ENCODE measurements at regions not wholly inside any gene's neighbourhood (a gene's known extent, or its start where the extent isn't known, plus 50 kb on each side); places are given as distances from the start of the nearest gene placed in this dataset.
"Not testable (repeated sequence)": the region's sequence is repeated elsewhere in the genome, so short reads cannot be mapped to it uniquely, and the experiment has no call there.

- no peak overlapping the region for H3K4me3 Mint-ChIP-seq
Observed at GRCh38 chr6:140537834-140538705, 1163.6 kb upstream of the CITED2 start.

GRCh38 chr6:140537211-140537610 lies 1162.8 kb upstream of the CITED2 start:
- ChIA-PET POLR2A (no interaction called here), CTCF (no interaction called here)
- H3K9me3 Mint-ChIP-seq = peaks cover 6% of the 10 kb centered on the region
- intact Hi-C loops (cut with micrococcal nuclease) = no loop called here
- H3K27ac Mint-ChIP-seq = no peak overlapping the region
- H3K4me1 Mint-ChIP-seq (ENCODE audit: low read depth) = no peaks in the 10 kb centered on the region
- H3K36me3 Mint-ChIP-seq = no peaks in the 10 kb centered on the region
- DNase-seq = no peak
- H3K4me3 Mint-ChIP-seq = no peak overlapping the region
- peaks cover 1% of the 10 kb centered on the region for H3K27me3 Mint-ChIP-seq

More at GRCh38 chr6:140537834-140538705, 1163.6 kb upstream of the CITED2 start:
- DNase-seq = no peak
- no peak overlapping the region for H3K27ac Mint-ChIP-seq
- peaks cover 6% of the 10 kb centered on the region for H3K9me3 Mint-ChIP-seq
- H3K4me1 Mint-ChIP-seq (ENCODE audit: low read depth) = no peaks in the 10 kb centered on the region
- ChIA-PET CTCF (interaction anchor here (1.2 kb wide), 1 partner anchor 29 kb away, joined by 3 read pairs; no protein-coding TSS in a partner anchor), POLR2A (no interaction called here)
- peaks cover 1% of the 10 kb centered on the region for H3K27me3 Mint-ChIP-seq
- H3K36me3 Mint-ChIP-seq = no peaks in the 10 kb centered on the region
- intact Hi-C loops (cut with micrococcal nuclease) = no loop called here

GRCh38 chr6:140535511-140535910 lies 1161.1 kb upstream of the CITED2 start:
- intact Hi-C loops (cut with micrococcal nuclease) = no loop called here
- DNase-seq = no peak
- ChIA-PET CTCF (no interaction called here), POLR2A (no interaction called here)
- peaks cover 6% of the 10 kb centered on the region for H3K9me3 Mint-ChIP-seq
- H3K36me3 Mint-ChIP-seq = peaks cover 1% of the 10 kb centered on the region
- peaks cover 5% of the 10 kb centered on the region for H3K27me3 Mint-ChIP-seq
- H3K27ac Mint-ChIP-seq = no peak overlapping the region
- no peaks in the 10 kb centered on the region for H3K4me1 Mint-ChIP-seq (ENCODE audit: low read depth)
- no peak overlapping the region for H3K4me3 Mint-ChIP-seq

- Mint-ChIP-seq H3K27me3 (peaks cover 9% of the 10 kb centered on the region), H3K4me3 (no peak overlapping the region), H3K9me3 (peaks cover 6% of the 10 kb centered on the region), H3K4me1 (ENCODE audit: low read depth) (no peaks in the 10 kb centered on the region), H3K36me3 (peaks cover 1% of the 10 kb centered on the region), H3K27ac (no peak overlapping the region)
- ChIA-PET POLR2A (no interaction called here), CTCF (no interaction called here)
- DNase-seq = no peak
- intact Hi-C loops (cut with micrococcal nuclease) = no loop called here
Observed at GRCh38 chr6:140533526-140533925, 1159.1 kb upstream of the CITED2 start.

GRCh38 chr6:140504776-140505175 lies 1130.3 kb upstream of the CITED2 start:
- intact Hi-C loops (cut with micrococcal nuclease) = no loop called here
- no peak overlapping the region for H3K4me3 Mint-ChIP-seq
- CTCF ChIA-PET = no interaction called here
- POLR2A ChIA-PET = no interaction called here
- no peaks in the 10 kb centered on the region for H3K36me3 Mint-ChIP-seq
- H3K27ac Mint-ChIP-seq = no peak overlapping the region
- no peaks in the 10 kb centered on the region for H3K9me3 Mint-ChIP-seq
- peaks cover 1% of the 10 kb centered on the region for H3K27me3 Mint-ChIP-seq
- no peak for DNase-seq
- no peaks in the 10 kb centered on the region for H3K4me1 Mint-ChIP-seq (ENCODE audit: low read depth)

GRCh38 chr6:140500849-140501248 lies 1126.4 kb upstream of the CITED2 start:
- Mint-ChIP-seq H3K27ac (no peak overlapping the region), H3K36me3 (no peaks in the 10 kb centered on the region), H3K4me3 (no peak overlapping the region)

GRCh38 chr6:140499607-140500006 lies 1125.2 kb upstream of the CITED2 start:
- Mint-ChIP-seq H3K36me3 (peaks cover under 1% of the 10 kb centered on the region), H3K27me3 (peaks cover 2% of the 10 kb centered on the region), H3K4me1 (ENCODE audit: low read depth) (no peaks in the 10 kb centered on the region), H3K9me3 (no peaks in the 10 kb centered on the region), H3K27ac (no peak overlapping the region), H3K4me3 (no peak overlapping the region)
- intact Hi-C loops (cut with micrococcal nuclease) = no loop called here
- no peak for DNase-seq
- CTCF ChIA-PET = no interaction called here
- POLR2A ChIA-PET = no interaction called here

More at GRCh38 chr6:140500849-140501248, 1126.4 kb upstream of the CITED2 start:
- DNase-seq = no peak
- POLR2A ChIA-PET = no interaction called here
- intact Hi-C loops (cut with micrococcal nuclease) = no loop called here
- no peaks in the 10 kb centered on the region for H3K9me3 Mint-ChIP-seq
- CTCF ChIA-PET = no interaction called here
- peaks cover 1% of the 10 kb centered on the region for H3K27me3 Mint-ChIP-seq
- H3K4me1 Mint-ChIP-seq (ENCODE audit: low read depth) = no peaks in the 10 kb centered on the region

- POLR2A ChIA-PET = no interaction called here
- DNase-seq = no peak
- no peaks in the 10 kb centered on the region for H3K4me1 Mint-ChIP-seq (ENCODE audit: low read depth)
- peaks cover 4% of the 10 kb centered on the region for H3K27me3 Mint-ChIP-seq
- intact Hi-C loops (cut with micrococcal nuclease) = no loop called here
- no peak overlapping the region for H3K27ac Mint-ChIP-seq
- H3K9me3 Mint-ChIP-seq = no peaks in the 10 kb centered on the region
- CTCF ChIA-PET = no interaction called here
- peaks cover 2% of the 10 kb centered on the region for H3K36me3 Mint-ChIP-seq
- no peak overlapping the region for H3K4me3 Mint-ChIP-seq
Observed at GRCh38 chr6:140494321-140495108, 1120.1 kb upstream of the CITED2 start.

- intact Hi-C loops (cut with micrococcal nuclease); H3K27me3 Mint-ChIP-seq; H3K36me3 Mint-ChIP-seq; H3K9me3 Mint-ChIP-seq; POLR2A ChIA-PET; DNase-seq; H3K27ac Mint-ChIP-seq; H3K4me1 Mint-ChIP-seq (ENCODE audit: low read depth); H3K4me3 Mint-ChIP-seq: not testable (repeated sequence)
- CTCF ChIA-PET = interaction anchor here (0.7 kb wide), 1 partner anchor 13 kb away, joined by 4 read pairs; no protein-coding TSS in a partner anchor
Observed at GRCh38 chr6:140493470-140493869, 1119.0 kb upstream of the CITED2 start.

GRCh38 chr6:140490081-140490480 lies 1115.6 kb upstream of the CITED2 start:
- DNase-seq = no peak
- peaks cover 4% of the 10 kb centered on the region for H3K27me3 Mint-ChIP-seq
- intact Hi-C loops (cut with micrococcal nuclease) = no loop called here
- H3K4me1 Mint-ChIP-seq (ENCODE audit: low read depth) = peaks cover 7% of the 10 kb centered on the region
- ChIA-PET POLR2A (no interaction called here), CTCF (no interaction called here)
- peaks cover 2% of the 10 kb centered on the region for H3K9me3 Mint-ChIP-seq
- no peak overlapping the region for H3K4me3 Mint-ChIP-seq
- peaks cover 2% of the 10 kb centered on the region for H3K36me3 Mint-ChIP-seq
- H3K27ac Mint-ChIP-seq = no peak overlapping the region

- Mint-ChIP-seq H3K4me3 (no peak overlapping the region), H3K27me3 (no peaks in the 10 kb centered on the region), H3K27ac (no peak overlapping the region), H3K4me1 (ENCODE audit: low read depth) (peaks cover 7% of the 10 kb centered on the region), H3K9me3 (peaks cover 2% of the 10 kb centered on the region), H3K36me3 (no peaks in the 10 kb centered on the region)
- no peak for DNase-seq
- ChIA-PET POLR2A (no interaction called here), CTCF (no interaction called here)
- intact Hi-C loops (cut with micrococcal nuclease) = no loop called here
Observed at GRCh38 chr6:140487586-140487985, 1113.1 kb upstream of the CITED2 start.

- H3K4me3 Mint-ChIP-seq = no peak overlapping the region
- no peaks in the 10 kb centered on the region for H3K27me3 Mint-ChIP-seq
- intact Hi-C loops (cut with micrococcal nuclease) = no loop called here
- H3K36me3 Mint-ChIP-seq = no peaks in the 10 kb centered on the region
- peaks cover 7% of the 10 kb centered on the region for H3K4me1 Mint-ChIP-seq (ENCODE audit: low read depth)
- peaks cover 2% of the 10 kb centered on the region for H3K9me3 Mint-ChIP-seq
- DNase-seq = no peak
- H3K27ac Mint-ChIP-seq = no peak overlapping the region
- ChIA-PET POLR2A (no interaction called here), CTCF (no interaction called here)
Observed at GRCh38 chr6:140486450-140487361, 1112.3 kb upstream of the CITED2 start.
